ENCODE measurements at regions not wholly inside any gene's neighbourhood (a gene's known extent, or its start where the extent isn't known, plus 50 kb on each side); places are given as distances from the start of the nearest gene placed in this dataset.

DNA sequence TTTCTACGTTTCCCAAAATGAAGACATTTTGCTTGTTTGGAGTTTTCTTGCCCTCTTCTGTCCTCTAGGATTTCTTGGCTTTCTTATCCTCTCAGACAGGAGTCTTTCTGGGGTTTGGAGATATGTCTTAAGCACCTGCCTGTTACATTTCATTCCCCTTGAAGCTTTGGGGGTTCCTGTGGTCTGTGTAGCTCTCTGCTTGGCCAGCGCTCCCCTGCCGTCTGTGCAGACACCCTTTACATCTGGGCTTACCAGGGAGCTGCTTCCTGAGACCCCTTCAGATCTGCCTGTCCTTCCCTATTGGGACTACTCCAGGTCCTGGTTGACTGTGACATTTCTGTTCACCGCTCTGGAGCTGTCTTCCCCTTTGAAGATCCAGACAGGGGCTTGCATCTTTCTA, 171.9 kb upstream of the CSF3R start:
- no peak for DNase-seq (ENCODE audit: insufficient read length)
- no peak for TF ChIP-seq POLR2AphosphoS5 (IDR thresholded peaks at IDR 0.05; ENCODE audit: low read depth, low read length)
- no peak for TF ChIP-seq TAF1 (IDR thresholded peaks at IDR 0.05; ENCODE audit: borderline replicate concordance, low read depth, low read length)
- no peak for TF ChIP-seq POLR2A (IDR thresholded peaks at IDR 0.05; ENCODE audit: low read depth, low read length)
- FAIRE-seq: no peak

DNA sequence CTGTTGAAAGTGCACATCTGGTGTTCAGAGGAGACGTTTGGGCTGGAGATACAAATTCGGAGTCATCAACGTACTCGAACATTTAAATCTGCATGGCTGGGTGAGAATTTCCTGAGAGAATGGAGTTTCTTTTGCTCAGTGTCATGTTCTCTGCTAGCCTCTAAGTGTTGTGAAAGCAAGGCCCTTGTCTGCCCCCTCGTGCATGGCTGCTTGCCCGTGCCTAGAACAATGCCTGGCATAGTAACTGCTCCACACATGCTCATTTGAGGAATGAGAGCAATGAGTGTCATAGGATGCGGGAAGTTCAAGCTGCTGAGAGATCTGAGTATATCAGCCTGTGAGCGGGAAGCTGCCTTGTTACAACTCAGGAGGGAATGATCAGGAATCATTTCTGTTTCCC, 171.1 kb upstream of the CSF3R start:
- TF ChIP-seq TAF1 (IDR thresholded peaks at IDR 0.05; ENCODE audit: borderline replicate concordance, low read depth, low read length): no peak
- no peak for TF ChIP-seq POLR2AphosphoS5 (IDR thresholded peaks at IDR 0.05; ENCODE audit: low read depth, low read length)
- no peak for TF ChIP-seq POLR2A (IDR thresholded peaks at IDR 0.05; ENCODE audit: low read depth, low read length)
- FAIRE-seq (no peak), DNase-seq (ENCODE audit: insufficient read length) (no peak)

DNA sequence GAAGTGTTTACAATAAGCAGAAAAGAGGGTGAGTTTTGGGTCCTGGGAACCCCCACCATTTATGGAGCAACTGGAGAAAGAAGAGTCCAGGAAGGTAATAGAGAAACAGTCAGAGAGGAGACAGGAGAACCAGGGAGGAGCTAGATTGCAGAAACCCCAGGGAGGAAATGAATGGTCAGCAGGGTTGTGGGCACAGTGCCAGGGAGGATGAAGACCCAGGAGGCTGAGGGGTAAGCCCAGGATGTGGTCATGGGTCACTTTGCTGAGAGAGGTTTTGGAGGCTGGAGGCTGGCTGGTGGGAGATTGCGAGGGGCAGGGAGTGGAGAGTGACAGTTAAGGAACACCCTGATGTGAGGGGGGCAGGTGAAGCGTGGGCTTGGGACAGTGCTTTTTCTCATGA, 169.9 kb upstream of the CSF3R start:
- no peak for DNase-seq (ENCODE audit: insufficient read length)
- TF ChIP-seq TAF1 (IDR thresholded peaks at IDR 0.05; ENCODE audit: borderline replicate concordance, low read depth, low read length): no peak
- no peak for TF ChIP-seq POLR2AphosphoS5 (IDR thresholded peaks at IDR 0.05; ENCODE audit: low read depth, low read length)
- no peak for TF ChIP-seq POLR2A (IDR thresholded peaks at IDR 0.05; ENCODE audit: low read depth, low read length)
- FAIRE-seq: no peak

DNA sequence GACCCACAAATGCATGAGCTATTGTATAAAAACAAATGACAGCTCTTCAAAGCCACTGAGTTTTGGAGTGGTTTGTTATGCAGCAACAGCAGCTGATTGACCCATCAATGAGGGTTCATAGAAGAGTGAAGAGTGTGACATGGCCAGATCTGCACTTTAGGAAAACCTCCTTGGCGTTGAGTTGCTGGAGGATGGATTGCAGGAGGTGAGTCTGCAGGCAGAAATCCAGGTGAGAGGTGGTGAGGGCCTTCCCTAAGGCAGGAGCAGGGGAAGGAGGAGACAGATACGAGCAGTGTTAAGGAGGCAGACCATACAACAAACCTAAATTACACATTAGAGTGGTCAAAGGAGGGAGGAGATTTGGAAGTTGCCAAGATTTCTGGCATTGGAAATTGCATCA, 169.3 kb upstream of the CSF3R start:
- TF ChIP-seq TAF1 (IDR thresholded peaks at IDR 0.05; ENCODE audit: borderline replicate concordance, low read depth, low read length) (no peak), POLR2AphosphoS5 (IDR thresholded peaks at IDR 0.05; ENCODE audit: low read depth, low read length) (no peak), POLR2A (IDR thresholded peaks at IDR 0.05; ENCODE audit: low read depth, low read length) (no peak)
- no peak for FAIRE-seq

DNA sequence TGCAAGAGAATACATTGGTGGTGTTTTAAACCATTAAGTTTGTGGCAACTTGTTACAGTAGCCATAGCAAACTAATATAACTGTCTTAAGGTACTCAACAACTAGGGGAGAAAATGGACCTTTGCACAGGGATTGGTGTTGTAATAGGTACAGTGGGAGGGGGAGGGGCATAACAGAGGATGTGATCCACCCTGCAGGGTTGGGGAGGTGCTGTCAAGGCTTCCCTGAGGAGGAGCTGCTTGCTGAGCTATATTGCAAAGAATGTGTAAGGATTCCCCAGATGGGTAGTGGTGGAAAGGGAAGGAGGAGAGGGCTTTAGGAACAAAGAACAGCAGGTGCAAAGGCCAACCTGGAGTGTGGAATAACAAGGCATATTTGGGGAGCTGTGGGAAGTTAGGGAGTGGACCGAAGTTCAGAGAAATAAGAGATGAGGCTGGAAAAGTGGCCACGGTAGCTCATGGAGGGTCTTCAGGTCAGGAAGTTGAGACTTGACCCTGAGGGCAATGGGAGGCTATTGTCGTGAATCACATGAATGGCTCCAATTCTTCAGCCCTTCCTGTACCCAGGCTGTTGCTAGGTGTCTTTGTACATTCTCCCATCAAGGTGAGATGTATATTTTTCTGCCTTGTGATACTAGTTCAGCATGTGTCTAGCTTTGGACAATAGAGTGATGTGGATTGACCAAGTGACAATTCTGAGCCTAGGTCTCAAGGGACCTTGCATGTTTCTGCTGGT, 168.6 kb upstream of the CSF3R start:
- FAIRE-seq (no peak), DNase-seq (ENCODE audit: insufficient read length) (no peak)
- TF ChIP-seq TAF1 (IDR thresholded peaks at IDR 0.05; ENCODE audit: borderline replicate concordance, low read depth, low read length) (no peak), POLR2A (IDR thresholded peaks at IDR 0.05; ENCODE audit: low read depth, low read length) (no peak), POLR2AphosphoS5 (IDR thresholded peaks at IDR 0.05; ENCODE audit: low read depth, low read length) (no peak)

More for the DNA sequence above, 169.3 kb upstream of the CSF3R start:
- DNase-seq (ENCODE audit: insufficient read length): no peak

DNA sequence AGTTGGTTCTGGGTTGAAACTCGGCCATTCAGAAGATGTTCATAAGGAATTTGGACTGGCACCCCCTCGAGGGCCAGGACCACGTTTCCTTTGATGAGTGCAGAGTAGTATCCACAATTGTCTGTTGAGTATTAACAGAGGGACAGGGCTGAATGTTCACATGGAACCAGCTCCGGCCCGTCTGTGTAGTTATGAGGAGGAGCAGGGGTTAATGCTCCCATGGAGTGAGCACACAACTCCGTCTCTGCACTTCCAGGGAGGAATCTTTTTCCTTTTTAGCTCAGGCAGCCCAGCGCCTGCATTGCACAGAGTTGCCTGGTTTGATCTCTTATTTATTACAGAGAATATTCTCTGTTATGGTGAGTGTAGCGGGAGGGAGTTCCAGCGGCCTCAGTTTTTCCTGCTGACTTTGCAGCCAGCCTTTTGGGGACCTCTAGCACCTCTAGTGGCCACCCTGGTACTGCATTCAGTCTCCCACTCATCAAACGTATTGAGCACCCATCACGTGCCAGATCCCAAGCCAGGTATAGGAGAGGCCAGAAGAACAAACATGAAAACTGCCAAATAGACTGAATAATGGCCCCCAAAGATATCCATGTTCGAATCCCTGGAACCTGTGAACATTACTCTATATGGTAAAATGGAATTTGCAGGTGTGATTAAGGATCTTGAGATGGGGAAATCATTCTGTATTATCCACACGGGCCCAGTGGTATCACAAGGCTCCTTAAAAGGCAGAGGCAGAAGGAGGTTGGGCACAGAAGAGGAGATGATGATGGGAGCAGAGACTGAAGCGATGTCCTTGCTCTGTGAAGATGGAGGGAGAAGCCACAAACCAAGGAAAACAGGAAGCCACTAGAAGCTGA, 167.7 kb upstream of the CSF3R start:
- no peak for DNase-seq (ENCODE audit: insufficient read length)
- no peak for TF ChIP-seq POLR2AphosphoS5 (IDR thresholded peaks at IDR 0.05; ENCODE audit: low read depth, low read length)
- FAIRE-seq: no peak

DNA sequence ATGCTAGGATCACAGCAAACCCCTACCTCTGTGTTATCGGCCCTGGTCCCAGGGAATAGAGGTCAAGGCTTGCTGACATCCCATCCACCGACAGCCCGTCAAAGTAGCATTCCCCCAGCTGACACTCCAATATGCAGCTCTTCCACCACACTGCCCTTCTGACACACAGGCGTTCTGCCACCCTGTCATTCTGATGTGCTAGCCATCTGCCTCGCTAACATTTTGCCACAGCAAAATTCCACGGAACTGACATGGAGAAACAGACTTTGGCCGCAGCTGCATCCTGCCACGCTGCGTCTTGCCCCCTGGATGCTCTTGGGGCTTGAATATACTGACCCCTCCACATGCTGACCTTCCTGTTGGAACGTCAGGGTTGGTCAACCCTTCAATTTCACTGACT, 163.2 kb upstream of the CSF3R start:
- TF ChIP-seq TAF1 (IDR thresholded peaks at IDR 0.05; ENCODE audit: borderline replicate concordance, low read depth, low read length): no peak
- TF ChIP-seq POLR2A (IDR thresholded peaks at IDR 0.05; ENCODE audit: low read depth, low read length): no peak
- TF ChIP-seq POLR2AphosphoS5 (IDR thresholded peaks at IDR 0.05; ENCODE audit: low read depth, low read length): no peak
- no peak for FAIRE-seq

DNA sequence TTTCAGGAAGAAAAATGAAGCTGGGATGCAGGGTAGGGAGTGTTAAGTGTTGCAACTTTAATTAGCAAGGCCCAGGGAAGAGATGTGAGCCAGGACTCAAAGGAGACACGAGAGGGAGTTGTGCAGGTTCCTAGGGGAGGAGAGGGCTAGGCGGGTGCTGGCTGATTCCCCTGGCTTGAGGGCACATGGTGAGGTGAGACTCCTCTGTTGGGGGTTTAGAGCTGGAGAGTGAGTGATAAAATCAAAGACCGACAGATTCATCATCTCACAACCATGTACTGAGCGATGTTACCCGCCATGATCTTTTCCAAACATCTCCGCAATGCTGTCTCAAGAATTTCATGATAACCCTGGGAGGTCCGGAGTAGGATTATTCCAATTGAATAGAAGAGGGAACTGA, 161.8 kb upstream of the CSF3R start:
- DNase-seq (ENCODE audit: insufficient read length): no peak
- TF ChIP-seq TAF1 (IDR thresholded peaks at IDR 0.05; ENCODE audit: borderline replicate concordance, low read depth, low read length) (no peak), POLR2A (IDR thresholded peaks at IDR 0.05; ENCODE audit: low read depth, low read length) (no peak), POLR2AphosphoS5 (IDR thresholded peaks at IDR 0.05; ENCODE audit: low read depth, low read length) (no peak)
- FAIRE-seq: no peak

More for the DNA sequence above, 163.2 kb upstream of the CSF3R start:
- no peak for DNase-seq (ENCODE audit: insufficient read length)

DNA sequence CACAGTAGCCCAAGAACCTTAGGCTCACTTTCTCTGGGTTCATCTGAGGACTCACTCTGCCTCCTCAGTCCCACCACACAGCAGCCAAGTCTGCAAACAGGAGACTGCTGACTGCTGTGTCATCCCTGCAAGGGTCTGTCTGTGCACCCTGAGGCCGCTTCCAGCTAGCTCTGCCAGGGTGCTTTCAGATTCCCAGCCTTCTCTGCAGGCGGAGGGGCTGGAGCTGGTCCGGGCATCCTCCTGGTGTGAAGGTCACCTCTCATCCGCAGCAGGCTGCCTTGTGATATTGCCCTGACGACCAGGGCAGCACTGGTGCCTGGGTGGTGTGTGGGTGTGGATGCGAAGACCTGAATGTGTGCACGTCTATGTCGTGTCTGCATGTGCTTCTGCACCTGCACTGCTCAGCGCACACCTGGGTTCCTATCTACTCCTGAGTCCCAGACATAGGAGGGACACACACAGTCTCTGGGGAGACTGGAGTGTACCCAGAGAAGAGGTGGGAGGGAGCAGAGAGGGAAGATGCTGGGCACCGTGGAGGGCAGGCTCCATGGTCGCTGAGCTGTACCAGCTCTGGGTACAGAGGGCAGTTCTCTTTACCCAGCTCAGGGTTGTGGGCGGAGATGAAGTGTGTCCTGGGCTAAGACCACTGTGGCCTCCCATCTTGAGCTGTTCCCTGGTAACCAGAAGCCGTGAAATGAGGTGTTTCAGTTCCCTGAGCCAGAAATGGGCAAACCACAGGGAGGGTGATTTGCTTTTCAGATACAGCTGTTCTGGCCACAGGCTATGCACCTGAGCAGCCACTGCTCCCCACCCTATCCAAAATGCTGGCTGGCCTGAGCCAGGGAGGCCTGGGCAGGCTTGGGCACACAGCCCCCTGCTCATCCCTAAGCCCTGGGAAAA, 160.9 kb upstream of the CSF3R start:
- TF ChIP-seq POLR2A (IDR thresholded peaks at IDR 0.05; ENCODE audit: low read depth, low read length): no peak
- TF ChIP-seq TAF1 (IDR thresholded peaks at IDR 0.05; ENCODE audit: borderline replicate concordance, low read depth, low read length): no peak
- TF ChIP-seq POLR2AphosphoS5 (IDR thresholded peaks at IDR 0.05; ENCODE audit: low read depth, low read length): no peak
- FAIRE-seq (no peak), DNase-seq (ENCODE audit: insufficient read length) (no peak)

DNA sequence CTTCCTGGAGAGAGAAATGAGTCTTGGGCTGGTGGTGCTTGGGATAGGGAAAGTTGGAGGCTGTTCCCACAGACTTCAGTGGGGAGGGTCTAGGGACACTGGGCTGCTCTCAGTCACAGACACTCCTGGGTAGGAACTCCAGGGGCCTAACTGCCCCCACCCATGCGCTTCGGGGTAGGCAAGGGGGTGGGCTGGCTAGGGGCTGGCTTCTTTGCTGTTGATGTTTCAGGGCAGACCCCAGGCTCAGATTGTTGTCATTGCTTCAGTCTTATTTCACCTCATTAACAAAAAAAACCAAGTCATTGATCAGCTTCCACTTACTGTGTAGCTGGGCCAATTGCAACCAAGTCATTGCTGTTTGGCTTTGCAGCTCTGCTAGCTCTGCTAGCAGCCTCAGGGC, 160.1 kb upstream of the CSF3R start:
- DNase-seq (ENCODE audit: insufficient read length): no peak
- TF ChIP-seq TAF1 (IDR thresholded peaks at IDR 0.05; ENCODE audit: borderline replicate concordance, low read depth, low read length) (no peak), POLR2A (IDR thresholded peaks at IDR 0.05; ENCODE audit: low read depth, low read length) (no peak), POLR2AphosphoS5 (IDR thresholded peaks at IDR 0.05; ENCODE audit: low read depth, low read length) (no peak)
- no peak for FAIRE-seq

DNA sequence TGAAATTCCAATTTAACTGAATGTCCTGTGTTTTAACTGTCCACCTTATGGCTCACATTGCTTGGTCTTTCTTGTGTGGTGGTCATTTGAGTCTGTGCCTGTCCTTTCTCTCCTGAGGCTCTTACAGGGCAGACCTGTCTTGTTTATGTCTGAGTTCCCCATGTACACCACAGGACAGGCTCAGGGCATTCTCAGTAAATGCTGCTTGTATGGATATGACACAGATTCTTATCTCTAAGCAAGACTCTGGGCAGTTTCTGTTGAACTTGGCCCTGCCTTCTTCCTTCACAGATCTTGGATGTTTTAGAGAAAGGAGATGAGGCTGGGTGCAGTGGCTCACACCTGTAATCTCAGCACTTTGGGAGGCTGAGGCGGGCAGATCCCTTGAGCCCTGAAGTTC, 159.1 kb upstream of the CSF3R start:
- FAIRE-seq: no peak
- TF ChIP-seq POLR2A (IDR thresholded peaks at IDR 0.05; ENCODE audit: low read depth, low read length) (no peak), POLR2AphosphoS5 (IDR thresholded peaks at IDR 0.05; ENCODE audit: low read depth, low read length) (no peak), TAF1 (IDR thresholded peaks at IDR 0.05; ENCODE audit: borderline replicate concordance, low read depth, low read length) (no peak)
- DNase-seq (ENCODE audit: insufficient read length): no peak
